Activated CD4-positive, alpha-beta T cell treated with anti-CD3 and anti-CD28 coated beads for 4 hours (primary cell): ENCODE measurements at regions not wholly inside any gene's neighbourhood (a gene's known extent, or its start where the extent isn't known, plus 50 kb on each side); places are given as distances from the start of the nearest gene placed in this dataset.

Source experiments
- DNase-seq, 2 donors: peaks; one replicate each; pipeline ENCODE4 v3.0.0-alpha.2; 2020

GRCh38 chr9:36461323-36461722 is 61.3 kb upstream of the RNF38 start:
- no peak for DNase-seq

- DNase-seq = peak; percentile 40 to 42
Observed at GRCh38 chr9:36458430-36458915, 58.4 kb upstream of the RNF38 start.

- DNase-seq = no peak
Observed at GRCh38 chr9:36457836-36458429, 57.9 kb upstream of the RNF38 start.

GRCh38 chr9:36456480-36457065 is 56.5 kb upstream of the RNF38 start:
- DNase-seq = no peak

- DNase-seq = no peak
Observed at GRCh38 chr9:36451949-36452348, 51.9 kb upstream of the RNF38 start.

- peak; percentile 14 to 29 for DNase-seq
Observed at GRCh38 chr9:36450110-36450732, 50.2 kb upstream of the RNF38 start.
